ENCODE measurements at regions not wholly inside any gene's neighbourhood (a gene's known extent, or its start where the extent isn't known, plus 50 kb on each side); places are given as distances from the start of the nearest gene placed in this dataset.

DNA sequence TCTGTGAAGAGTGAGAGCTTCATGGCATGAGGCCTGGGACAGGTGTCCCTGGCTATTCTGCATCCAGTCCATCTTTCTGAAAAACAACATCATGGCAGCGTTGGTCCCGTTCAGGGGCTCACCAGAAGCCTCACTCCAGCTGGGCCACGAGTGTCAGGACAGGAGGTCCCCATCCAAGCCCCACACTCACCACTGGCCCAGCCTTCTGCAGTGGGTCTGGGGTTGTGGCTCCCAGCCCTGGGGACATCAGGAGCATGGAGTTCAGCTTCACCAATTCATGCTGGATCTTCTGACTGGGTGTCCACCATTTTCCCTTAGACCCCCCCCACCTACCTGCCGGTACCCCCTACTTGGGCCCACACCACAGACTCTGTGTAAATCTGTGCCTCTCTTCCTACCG, 400.3 kb downstream of the BRD1 start (continued):
- TF ChIP-seq ZNF146 (tag by site-specific recombination; IDR thresholded peaks at IDR 0.05) (no peak), ZNF792 (tag by site-specific recombination; IDR thresholded peaks at IDR 0.05) (no peak), ZNF391 (tag by site-specific recombination; IDR thresholded peaks at IDR 0.05; ENCODE audit: borderline replicate concordance, low read depth) (no peak)

DNA sequence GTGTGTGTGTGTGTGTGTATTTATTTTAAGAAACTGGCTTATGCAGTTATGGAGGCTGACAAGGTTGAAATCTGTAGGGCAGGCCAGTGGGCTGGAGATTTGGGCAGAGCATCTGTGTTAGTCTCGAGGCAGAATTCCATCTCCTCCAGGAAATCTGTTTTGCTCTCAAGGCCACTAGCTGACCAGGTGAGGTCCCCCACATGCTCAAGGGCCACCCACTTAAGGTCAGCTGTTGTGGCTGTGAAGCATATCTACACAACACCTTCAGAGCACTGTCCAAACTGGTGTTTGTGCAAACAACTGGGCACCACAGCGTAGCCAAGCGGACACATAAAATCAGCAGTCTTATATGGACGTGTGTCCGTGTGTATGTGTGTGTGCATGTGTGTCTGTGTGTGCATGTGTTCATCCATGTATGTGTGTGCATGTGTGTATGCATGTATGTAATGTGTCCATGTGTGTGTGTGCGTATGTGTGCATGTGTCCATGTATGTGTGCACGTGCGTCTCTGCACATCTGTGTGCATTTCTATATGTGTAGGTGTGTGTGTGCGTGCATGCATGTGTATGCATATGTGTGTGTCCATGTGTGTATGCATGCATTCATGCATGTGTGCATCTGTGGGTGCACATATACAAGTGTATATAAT, 400.9 kb downstream of the BRD1 start:
- Histone ChIP-seq H3K9me3 (ENCODE audit: control insufficient read depth, insufficient read depth, low read depth, low read length) (no peaks in the 10 kb centered on the region), H3K4me1 (ENCODE audit: control insufficient read depth, insufficient read depth, low read length) (no peaks in the 10 kb centered on the region), H3K27ac (ENCODE audit: extremely low read depth, low read depth, low read length) (no peak overlapping the region), H3K36me3 (ENCODE audit: control insufficient read depth in 2 of 2, insufficient read depth in 1 of 2, low read length in 2 of 2) (no peaks in the 10 kb centered on the region), H3K4me3 (ENCODE audit: low read depth, low read length) (no peak overlapping the region)
- CTCF ChIA-PET, result no interaction called here
- POLR2A ChIA-PET, result no interaction called here
- TF ChIP-seq ZNF48 (tag by site-specific recombination; IDR thresholded peaks at IDR 0.05) (no peak), ZNF664 (tag by site-specific recombination; IDR thresholded peaks at IDR 0.05) (no peak), SCRT2 (tag by site-specific recombination; IDR thresholded peaks at IDR 0.05) (no peak)
- TF ChIP-seq, protein P1, sequence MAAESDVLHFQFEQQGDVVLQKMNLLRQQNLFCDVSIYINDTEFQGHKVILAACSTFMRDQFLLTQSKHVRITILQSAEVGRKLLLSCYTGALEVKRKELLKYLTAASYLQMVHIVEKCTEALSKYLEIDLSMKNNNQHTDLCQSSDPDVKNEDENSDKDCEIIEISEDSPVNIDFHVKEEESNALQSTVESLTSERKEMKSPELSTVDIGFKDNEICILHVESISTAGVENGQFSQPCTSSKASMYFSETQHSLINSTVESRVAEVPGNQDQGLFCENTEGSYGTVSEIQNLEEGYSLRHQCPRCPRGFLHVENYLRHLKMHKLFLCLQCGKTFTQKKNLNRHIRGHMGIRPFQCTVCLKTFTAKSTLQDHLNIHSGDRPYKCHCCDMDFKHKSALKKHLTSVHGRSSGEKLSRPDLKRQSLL (tag by site-specific recombination; IDR thresholded peaks at IDR 0.05), result no peak

GRCh38 chr22:49426098-49426497, 401.6 kb downstream of the BRD1 start:
- no peak overlapping the region for H3K4me3 ChIP-seq (ENCODE audit: low read depth, low read length)
- POLR2A ChIA-PET, result no interaction called here
- H3K4me1 ChIP-seq (ENCODE audit: control insufficient read depth, insufficient read depth, low read length), result no peaks in the 10 kb centered on the region
- no peak for TF ChIP-seq ZNF19 (tag by site-specific recombination; IDR thresholded peaks at IDR 0.05; ENCODE audit: low read depth)
- TF ChIP-seq ZNF707 (tag by site-specific recombination; IDR thresholded peaks at IDR 0.05), result no peak
- TF ChIP-seq ZBTB17 (tag by site-specific recombination; IDR thresholded peaks at IDR 0.05), result no peak
- no peak for TF ChIP-seq HOXA7 (CRISPR knock-in tag; IDR thresholded peaks at IDR 0.05; ENCODE audit: borderline replicate concordance)
- TF ChIP-seq REST (tag by site-specific recombination; IDR thresholded peaks at IDR 0.05), result no peak
- no peak for TF ChIP-seq ZNF544 (tag by site-specific recombination; IDR thresholded peaks at IDR 0.05)
- TF ChIP-seq ZNF777 (tag by site-specific recombination; IDR thresholded peaks at IDR 0.05; ENCODE audit: borderline replicate concordance), result no peak
- no peak for TF ChIP-seq ZNF10 (tag by site-specific recombination; IDR thresholded peaks at IDR 0.05)
- TF ChIP-seq IKZF3 (tag by site-specific recombination; IDR thresholded peaks at IDR 0.05), result no peak
- no peak for TF ChIP-seq BCL11A (tag by site-specific recombination; IDR thresholded peaks at IDR 0.05; ENCODE audit: low read depth)
- TF ChIP-seq, protein P2, sequence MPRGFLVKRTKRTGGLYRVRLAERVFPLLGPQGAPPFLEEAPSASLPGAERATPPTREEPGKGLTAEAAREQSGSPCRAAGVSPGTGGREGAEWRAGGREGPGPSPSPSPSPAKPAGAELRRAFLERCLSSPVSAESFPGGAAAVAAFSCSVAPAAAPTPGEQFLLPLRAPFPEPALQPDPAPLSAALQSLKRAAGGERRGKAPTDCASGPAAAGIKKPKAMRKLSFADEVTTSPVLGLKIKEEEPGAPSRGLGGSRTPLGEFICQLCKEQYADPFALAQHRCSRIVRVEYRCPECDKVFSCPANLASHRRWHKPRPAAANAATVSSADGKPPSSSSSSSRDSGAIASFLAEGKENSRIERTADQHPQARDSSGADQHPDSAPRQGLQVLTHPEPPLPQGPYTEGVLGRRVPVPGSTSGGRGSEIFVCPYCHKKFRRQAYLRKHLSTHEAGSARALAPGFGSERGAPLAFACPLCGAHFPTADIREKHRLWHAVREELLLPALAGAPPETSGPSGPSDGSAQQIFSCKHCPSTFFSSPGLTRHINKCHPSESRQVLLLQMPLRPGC (tag by site-specific recombination; IDR thresholded peaks at IDR 0.05), result no peak
- TF ChIP-seq, protein P1 (tag by site-specific recombination; IDR thresholded peaks at IDR 0.05), result no peak
- no peak for TF ChIP-seq ZNF121 (tag by site-specific recombination; IDR thresholded peaks at IDR 0.05)
- H3K27ac ChIP-seq (ENCODE audit: extremely low read depth, low read depth, low read length), result no peak overlapping the region
- H3K36me3 ChIP-seq (ENCODE audit: control insufficient read depth in 2 of 2, insufficient read depth in 1 of 2, low read length in 2 of 2), result no peaks in the 10 kb centered on the region
- CTCF ChIA-PET, result interaction anchor here (1.1 kb wide), 1 partner anchor 275 kb away, joined by 3 read pairs; no protein-coding TSS in a partner anchor
- no peaks in the 10 kb centered on the region for H3K9me3 ChIP-seq (ENCODE audit: control insufficient read depth, insufficient read depth, low read depth, low read length)
